ENCODE measurements at regions not wholly inside any gene's neighbourhood (a gene's known extent, or its start where the extent isn't known, plus 50 kb on each side); places are given as distances from the start of the nearest gene placed in this dataset.

DNA sequence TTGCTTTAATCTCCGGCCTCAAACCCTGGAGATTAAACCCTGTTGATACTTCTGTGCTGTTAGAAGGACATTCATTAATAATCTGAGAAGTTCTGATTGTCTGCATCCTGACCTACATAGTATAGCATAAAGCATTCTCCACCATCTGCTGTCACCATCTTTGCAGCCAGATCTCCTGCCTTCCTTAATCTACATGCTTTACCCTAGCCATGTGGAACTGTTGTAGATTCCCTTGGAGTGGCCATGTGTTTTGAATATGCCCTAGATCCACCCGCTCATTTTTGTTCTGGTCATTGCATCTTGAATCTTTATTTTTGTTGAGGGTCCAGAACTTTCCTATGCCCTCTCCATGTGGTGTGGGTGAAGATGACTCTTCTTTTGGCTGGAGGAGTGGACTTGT, 110.3 kb downstream of the OXSM start:
- Histone ChIP-seq H3K27ac (no peak overlapping the region), H3K4me1 (no peaks in the 10 kb centered on the region), H3K27me3 (no peaks in the 10 kb centered on the region), H3K9me3 (no peaks in the 10 kb centered on the region), H3K36me3 (no peaks in the 10 kb centered on the region), H3K4me3 (no peak overlapping the region)
- intact Hi-C loops (cut with DNase I; ENCODE audit: low total_unique reads), result no loop called here
- DNase-seq, result no peak
- no peak for TF ChIP-seq CTCF (IDR thresholded peaks at IDR 0.05)
- TF ChIP-seq POLR2AphosphoS5 (IDR thresholded peaks at IDR 0.05), result no peak
- WGBS, 5 donors, result 77 to 96% (median 93%) methylated on average over 2 of the region's 2 CpGs

GRCh38 chr3:25901796-25902195, 111.9 kb downstream of the OXSM start:
- TF ChIP-seq POLR2AphosphoS5 (IDR thresholded peaks at IDR 0.05), result no peak
- no peak for TF ChIP-seq POLR2A (IDR thresholded peaks at IDR 0.05)
- TF ChIP-seq CTCF (IDR thresholded peaks at IDR 0.05), result no peak
- no peak for TF ChIP-seq EP300 (IDR thresholded peaks at IDR 0.05)
- 24 to 49% (median 32%) methylated on average over 2 of the region's 2 CpGs for WGBS, 5 donors
- intact Hi-C loops (cut with DNase I; ENCODE audit: low total_unique reads), result no loop called here
- Histone ChIP-seq H3K27me3 (no peaks in the 10 kb centered on the region), H3K4me1 (no peaks in the 10 kb centered on the region), H3K27ac (no peak overlapping the region), H3K9me3 (no peaks in the 10 kb centered on the region), H3K4me3 (no peak overlapping the region), H3K36me3 (no peaks in the 10 kb centered on the region)
- peak in 1 of 2 donors; percentile 13 for DNase-seq

DNA sequence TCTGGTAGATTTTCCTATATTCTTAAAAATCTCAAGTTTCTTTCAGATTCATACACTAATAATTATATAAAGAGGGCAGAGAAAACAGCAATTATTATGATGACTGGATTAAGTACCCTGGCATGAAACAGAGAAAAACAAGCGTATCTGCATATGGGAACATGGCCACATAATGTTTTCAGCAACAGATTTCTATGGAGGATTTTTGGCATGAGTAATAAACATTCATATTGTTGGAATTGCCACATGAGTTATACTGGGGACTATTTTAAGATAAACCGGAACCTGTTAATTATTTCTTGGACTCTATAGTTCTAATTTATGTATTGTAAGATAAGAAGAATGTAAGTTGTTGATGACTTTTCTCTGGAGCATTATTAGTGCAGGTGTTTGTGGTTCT, 112.7 kb downstream of the OXSM start:
- Histone ChIP-seq H3K9me3 (no peaks in the 10 kb centered on the region), H3K4me1 (peaks cover 0 to 6% (median 0%) of the 10 kb centered on the region in 4 donors), H3K27ac (no peak overlapping the region), H3K4me3 (no peak overlapping the region), H3K27me3 (no peaks in the 10 kb centered on the region), H3K36me3 (no peaks in the 10 kb centered on the region)
- no peak for DNase-seq
- WGBS, 5 donors, result 48 to 76% (median 66%) methylated on average over 2 of the region's 2 CpGs
- TF ChIP-seq POLR2AphosphoS5 (IDR thresholded peaks at IDR 0.05) (no peak), CTCF (IDR thresholded peaks at IDR 0.05) (no peak), EP300 (IDR thresholded peaks at IDR 0.05) (no peak), POLR2A (IDR thresholded peaks at IDR 0.05) (no peak)
- intact Hi-C loops (cut with DNase I; ENCODE audit: low total_unique reads), result no loop called here

DNA sequence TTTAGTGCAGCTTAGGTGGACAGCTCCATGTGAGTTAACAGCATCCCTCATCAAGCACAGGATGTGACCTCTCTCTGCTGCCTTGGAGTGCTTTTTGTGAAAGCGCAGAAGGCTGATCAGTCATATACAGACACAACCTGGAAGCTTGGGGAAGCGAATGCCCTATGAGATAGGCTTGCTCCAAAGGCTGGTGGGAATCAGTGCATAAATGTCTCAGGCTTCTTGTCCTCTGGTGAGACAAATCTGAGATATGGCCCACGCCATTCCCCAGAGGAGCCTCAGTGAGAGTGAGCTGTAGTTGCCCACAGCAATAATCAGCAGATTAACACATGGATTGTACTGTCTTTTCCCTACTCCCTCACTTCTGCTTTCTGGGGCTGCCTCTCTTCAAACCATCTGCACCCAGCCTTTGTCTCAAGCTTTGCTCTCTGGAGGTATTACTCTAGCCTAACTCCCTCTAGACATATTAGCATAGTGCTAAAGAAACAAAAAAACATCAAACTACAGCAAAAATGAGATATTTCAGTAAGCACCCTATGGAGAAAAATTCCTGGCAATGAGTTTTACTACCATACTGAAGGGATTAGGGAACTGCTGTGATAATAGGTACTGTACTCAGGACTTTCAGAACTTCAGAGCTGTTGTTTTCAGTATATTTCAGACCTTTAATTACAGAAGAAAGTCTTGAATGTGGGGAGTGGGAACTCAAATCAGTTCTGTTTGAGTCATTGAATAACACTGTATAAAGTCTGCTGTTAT, 113.7 kb downstream of the OXSM start:
- Histone ChIP-seq H3K4me3 (no peak overlapping the region), H3K9me3 (no peaks in the 10 kb centered on the region), H3K27ac (no peak overlapping the region), H3K4me1 (peaks cover 0 to 9% (median 0%) of the 10 kb centered on the region in 4 donors), H3K27me3 (no peaks in the 10 kb centered on the region), H3K36me3 (no peaks in the 10 kb centered on the region)
- WGBS, 5 donors, result 80 to 94% (median 91%) methylated on average over 3 of the region's 3 CpGs
- TF ChIP-seq EP300 (IDR thresholded peaks at IDR 0.05) (no peak), POLR2AphosphoS5 (IDR thresholded peaks at IDR 0.05) (no peak), POLR2A (IDR thresholded peaks at IDR 0.05) (no peak), CTCF (IDR thresholded peaks at IDR 0.05) (no peak)
- no peak for DNase-seq
- intact Hi-C loops (cut with DNase I; ENCODE audit: low total_unique reads), result no loop called here

Measured in stomach (tissue), 8 donors.